IMR-90 (cell line): ENCODE measurements at regions not wholly inside any gene's neighbourhood (a gene's known extent, or its start where the extent isn't known, plus 50 kb on each side); places are given as distances from the start of the nearest gene placed in this dataset.

ENCODE experiments used
- ATAC-seq: fragments of 200-7000 bp; cut with Tn5 transposase; 2 replicates; pipeline ENCODE4 v1.9.1; 2020; ENCODE audit warnings: low read depth, mild to moderate bottlenecking, moderate library complexity
- BruUV-seq: library from RNA; stranded (reverse); fragments of 400-500 nt; replicated peaks from 2 replicates; lab custom pipeline; 2021; lab: Mats Ljungman, UMichigan
- CTCF ChIA-PET: fragments of 300-600 bp; formaldehyde crosslinking; extraction: SDS; loops from one replicate; lab custom pipeline; 2021; ENCODE audit warnings: antibody characterized with exemption; lab: Yijun Ruan, JAX
- POLR2A ChIA-PET: fragments of 300-600 bp; sonication (Branson Sonifier 250); formaldehyde crosslinking; loops from one replicate; lab custom pipeline; 2022; ENCODE audit warnings: antibody characterized with exemption; ENCODE audit not compliant: unreplicated experiment; lab: Charles Lee
- DNase-seq: peaks from one replicate; pipeline ENCODE4 v3.0.0; 2013
- H2AFZ ChIP-seq: replicated peaks from 2 replicates; pipeline ENCODE3; 2013; ENCODE audit warnings: low read length, mild to moderate bottlenecking; ENCODE audit not compliant: poor library complexity
- H2AK5ac ChIP-seq: 2 replicates; pipeline ENCODE4 v1.6.1; 2013; ENCODE audit warnings: low read depth, low read length, inconsistent platforms
- H2AK9ac ChIP-seq: replicated peaks from 2 replicates; pipeline ENCODE3; 2013; ENCODE audit warnings: mild to moderate bottlenecking, low read depth, low read length, moderate library complexity; ENCODE audit not compliant: poor library complexity
- H2BK120ac ChIP-seq: 2 replicates; pipeline ENCODE4 v1.6.1; 2013; ENCODE audit warnings: low read depth, low read length, inconsistent platforms
- H2BK15ac ChIP-seq: 3 replicates; pipeline ENCODE4 v1.6.1; 2013; ENCODE audit warnings: low read depth, low read length, inconsistent platforms
- H2BK20ac ChIP-seq: 2 replicates; pipeline ENCODE4 v1.6.1; 2013; ENCODE audit warnings: low read depth, mild to moderate bottlenecking, inconsistent platforms, low read length, moderate library complexity
- H2BK5ac ChIP-seq: 2 replicates; pipeline ENCODE4 v1.6.1; 2013; ENCODE audit warnings: mild to moderate bottlenecking, low read depth, low read length, inconsistent platforms; ENCODE audit not compliant: poor library complexity, severe bottlenecking
- H3K14ac ChIP-seq: replicated peaks from 2 replicates; pipeline ENCODE4 v1.6.1; 2013; ENCODE audit warnings: low read depth, low read length, inconsistent platforms
- H3K18ac ChIP-seq: 2 replicates; pipeline ENCODE4 v1.6.1; 2013; ENCODE audit warnings: low read depth, low read length, control low read depth
- H3K23ac ChIP-seq: 2 replicates; pipeline ENCODE4 v1.6.1; 2013; ENCODE audit warnings: low read depth, low read length, inconsistent platforms
- H3K27ac ChIP-seq: 2 replicates; pipeline ENCODE4 v1.5.1; 2013; ENCODE audit warnings: mild to moderate bottlenecking, control low read depth, low read length; ENCODE audit not compliant: insufficient read depth
- H3K27me3 ChIP-seq: 2 replicates; pipeline ENCODE4 v1.6.1; 2013; ENCODE audit warnings: low read length; ENCODE audit not compliant: control insufficient read depth, insufficient read depth
- H3K36me3 ChIP-seq: 2 replicates; pipeline ENCODE4 v1.6.1; 2013; ENCODE audit warnings: low read length, mixed read lengths; ENCODE audit not compliant: control insufficient read depth, insufficient read depth
- H3K4ac ChIP-seq: 2 replicates; pipeline ENCODE4 v1.6.1; 2013; ENCODE audit warnings: low read depth, low read length, inconsistent platforms
- H3K4me1 ChIP-seq: 2 replicates; pipeline ENCODE4 v1.6.1; 2013; ENCODE audit warnings: low read length, mixed read lengths; ENCODE audit not compliant: control insufficient read depth, insufficient read depth
- H3K4me2 ChIP-seq: 2 replicates; pipeline ENCODE4 v1.6.1; 2013; ENCODE audit warnings: low read depth, mild to moderate bottlenecking, control low read depth, low read length, moderate library complexity
- H3K4me3 ChIP-seq: 2 replicates; pipeline ENCODE4 v1.5.1; 2013; ENCODE audit warnings: low read depth, mild to moderate bottlenecking, control low read depth, low read length, moderate library complexity; ENCODE audit not compliant: insufficient read depth
- H3K56ac ChIP-seq: 2 replicates; pipeline ENCODE4 v1.6.1; 2013; ENCODE audit warnings: low read length, inconsistent platforms; ENCODE audit not compliant: insufficient read depth; ENCODE audit errors: extremely low read depth
- H3K79me1 ChIP-seq, 2 experiments: 2 replicates each; pipeline ENCODE4 v1.6.1; 2013; ENCODE audit warnings: low read length in 2 of 2, inconsistent platforms in 1 of 2, low read depth in 1 of 2
- H3K9ac ChIP-seq: 2 replicates; pipeline ENCODE4 v1.6.1; 2013; ENCODE audit warnings: low read depth, low read length, control low read depth
- H3K9me1 ChIP-seq: 2 replicates; pipeline ENCODE4 v1.6.1; 2013; ENCODE audit warnings: low read length, inconsistent platforms; ENCODE audit not compliant: insufficient read depth
- H3K9me3 ChIP-seq: 2 replicates; pipeline ENCODE4 v1.6.1; 2013; ENCODE audit warnings: low read length; ENCODE audit not compliant: control insufficient read depth, insufficient read depth
- H4K20me1 ChIP-seq: 2 replicates; pipeline ENCODE4 v1.6.1; 2013; ENCODE audit warnings: low read length, inconsistent platforms; ENCODE audit not compliant: insufficient read depth
- H4K5ac ChIP-seq: 2 replicates; pipeline ENCODE4 v1.6.1; 2013; ENCODE audit warnings: mild to moderate bottlenecking, low read depth, low read length, control low read depth
- H4K8ac ChIP-seq, 2 experiments: 2 replicates each; pipeline ENCODE4 v1.6.1; 2013; ENCODE audit warnings: low read depth in 2 of 2, low read length in 2 of 2, control low read depth in 1 of 2, inconsistent platforms in 1 of 2
- H4K91ac ChIP-seq: 2 replicates; pipeline ENCODE4 v1.6.1; 2013; ENCODE audit warnings: low read depth, low read length, inconsistent platforms; ENCODE audit not compliant: insufficient read depth
- BHLHE40 ChIP-seq: fragments of 150-350 bp; IDR thresholded peaks from 2 replicates; pipeline ENCODE4 v1.6.1; 2016; ENCODE audit warnings: mild to moderate bottlenecking, low read depth, low read length
- CHD1 ChIP-seq: IDR thresholded peaks from 2 replicates; pipeline ENCODE4 v1.6.1; 2012; ENCODE audit warnings: low read depth, low read length, improper control_type of control experiment
- CTCF ChIP-seq: conservative IDR thresholded peaks from 2 replicates; pipeline ENCODE4 v1.5.1; 2012; ENCODE audit warnings: mild to moderate bottlenecking, low read depth, low read length, improper control_type of control experiment
- FOS ChIP-seq: fragments of 150-350 bp; IDR thresholded peaks from 2 replicates; pipeline ENCODE4 v1.6.1; 2016; ENCODE audit warnings: low read depth, low read length
- NFE2L2 ChIP-seq: fragments of 150-350 bp; IDR thresholded peaks from 2 replicates; pipeline ENCODE4 v1.6.1; 2016; ENCODE audit warnings: low read depth, mild to moderate bottlenecking, low read length
- RCOR1 ChIP-seq: IDR thresholded peaks from 2 replicates; pipeline ENCODE4 v1.6.1; 2012; ENCODE audit warnings: mild to moderate bottlenecking, low read length, improper control_type of control experiment; ENCODE audit not compliant: insufficient replicate concordance
- WGBS, 2 experiments: methylation state at CpG; one replicate each; pipeline versions ENCODE4 v1.1.5 to v1.1.7; 2013; ENCODE audit warnings: missing lambda C conversion rate in 2 of 2; ENCODE audit not compliant: insufficient read length in 1 of 2; ENCODE audit errors: extremely low coverage in 2 of 2; 5-methylcytosine and 5-hydroxymethylcytosine counted together
- dilution Hi-C: fragments of 300-500 bp; cut with HindIII; formaldehyde crosslinking; loops from one replicate; pipeline ENCODE4 v1.14.3; 2018; ENCODE audit warnings: low sequenced_read_pairs; ENCODE audit not compliant: unreplicated experiment
- in situ Hi-C: fragments of 300-500 bp; cut with MboI; formaldehyde crosslinking; loops from 3 replicates; pipeline ENCODE4 v1.14.3; 2019; ENCODE audit warnings: low sequenced_read_pairs, inconsistent platforms, mixed read lengths
- intact Hi-C: fragments of 100-400 bp; cut with micrococcal nuclease; formaldehyde crosslinking; loops from 2 replicates; pipeline ENCODE4 v1.10.0; 2022

DNA sequence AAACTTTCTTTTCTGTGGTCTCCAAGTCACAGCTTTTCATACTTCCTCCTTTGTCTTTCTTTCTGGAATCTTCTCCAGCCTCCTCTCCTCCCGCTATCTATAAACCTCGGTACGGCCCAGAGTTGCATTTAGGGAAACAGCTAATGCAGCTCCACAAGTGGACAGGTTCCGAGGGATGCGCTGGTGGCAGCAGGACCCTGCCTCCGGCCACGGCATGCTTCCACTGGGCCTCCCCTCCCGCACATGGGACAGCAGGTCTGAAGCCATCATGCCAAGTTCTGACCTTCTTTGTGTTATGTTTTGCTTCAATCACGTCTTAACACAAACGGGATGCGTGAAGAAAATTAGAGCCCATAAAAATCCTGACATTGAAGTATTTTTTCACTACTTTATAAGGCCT lies 136.9 kb downstream of the IRX2 start:
- BruUV-seq: no TSS peak
- intact Hi-C loops: no loop called here
- Histone ChIP-seq H3K4me1 (no peaks in the 10 kb centered on the region), H3K4me2 (no peak overlapping the region), H2BK120ac (no peak overlapping the region), H3K9me3 (peaks cover 33% of the 10 kb centered on the region), H2BK5ac (no peak overlapping the region), H3K4me3 (no peak overlapping the region), H3K36me3 (no peaks in the 10 kb centered on the region), H3K14ac (no peak overlapping the region), H3K56ac (no peak overlapping the region), H3K18ac (no peak overlapping the region), H3K9me1 (no peaks in the 10 kb centered on the region), H3K79me1 (no peaks in the 10 kb centered on the region), H4K5ac (no peak overlapping the region), H3K27ac (no peak overlapping the region), H2BK20ac (no peak overlapping the region), H4K20me1 (no peaks in the 10 kb centered on the region), H3K27me3 (no peaks in the 10 kb centered on the region), H3K23ac (no peak overlapping the region), H3K9ac (no peak overlapping the region), H2AFZ (no peak overlapping the region), H2BK15ac (no peak overlapping the region), H2AK5ac (no peak overlapping the region), H3K4ac (no peak overlapping the region), H4K8ac (no peak overlapping the region), H2AK9ac (no peak overlapping the region), H4K91ac (no peak overlapping the region)
- dilution Hi-C loops: no loop called here
- ChIA-PET CTCF (no interaction called here), POLR2A (no interaction called here)
- no peak for DNase-seq
- WGBS, 2 experiments: 20% methylated on average over 1 of the region's 11 CpGs; no CpG with 5 or more reads in 1 of the 2 experiments
- no peak for ATAC-seq
- TF ChIP-seq NFE2L2: no peak
- TF ChIP-seq RCOR1: no peak
- TF ChIP-seq BHLHE40: no peak
- TF ChIP-seq FOS: no peak
- no peak for TF ChIP-seq CTCF
- TF ChIP-seq CHD1: no peak
- in situ Hi-C loops: no loop called here
